ENCODE measurements at regions not wholly inside any gene's neighbourhood (a gene's known extent, or its start where the extent isn't known, plus 50 kb on each side); places are given as distances from the start of the nearest gene placed in this dataset.
"Not testable (repeated sequence)": the region's sequence is repeated elsewhere in the genome, so short reads cannot be mapped to it uniquely, and the experiment has no call there.

- intact Hi-C loops (cut with DNase I; ENCODE audit: low total_unique reads): no loop called here
- TF ChIP-seq CTCF (IDR thresholded peaks at IDR 0.05) (no peak), POLR2A (IDR thresholded peaks at IDR 0.05) (no peak)
- 83 to 85% methylated on average over 2 of the region's 2 CpGs for WGBS, 2 donors
- H3K4me3 ChIP-seq (ENCODE audit: low read depth, poor library complexity, severe bottlenecking): no peak overlapping the region
- DNase-seq (ENCODE audit: low spot score in 2 of 2): no peak
These were observed 139.7 kb upstream of the SVIL start for GRCh38 chr10:29774475-29774874.

DNA sequence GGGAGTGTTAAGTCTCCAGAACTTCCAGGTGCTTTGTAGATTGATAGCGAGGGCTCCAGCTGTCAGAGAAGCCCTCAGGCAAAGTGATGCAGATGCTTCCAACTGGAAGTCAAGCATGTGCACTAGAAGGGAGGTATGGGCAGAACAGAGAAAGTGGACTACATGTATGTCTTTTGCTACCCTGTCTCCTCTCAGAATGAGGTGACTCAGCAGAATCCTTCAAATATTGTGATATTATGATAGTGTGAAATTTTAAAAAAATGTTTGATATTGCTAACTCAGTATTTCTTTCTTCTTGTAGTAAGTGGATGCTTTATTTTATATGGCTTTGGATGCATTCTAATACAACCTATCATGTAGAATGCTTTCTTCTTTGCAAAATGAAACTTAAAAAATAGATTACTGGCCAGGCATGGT lies 138.9 kb upstream of the SVIL start:
- WGBS, 2 donors: 58 to 61% methylated on average over 1 of the region's 1 CpG
- TF ChIP-seq POLR2A (IDR thresholded peaks at IDR 0.05): no peak
- no peak for TF ChIP-seq CTCF (IDR thresholded peaks at IDR 0.05)
- H3K4me3 ChIP-seq (ENCODE audit: low read depth, poor library complexity, severe bottlenecking): no peak overlapping the region
- no peak for DNase-seq (ENCODE audit: low spot score in 2 of 2)
- intact Hi-C loops (cut with DNase I; ENCODE audit: low total_unique reads): no loop called here

- no peak overlapping the region for H3K4me3 ChIP-seq (ENCODE audit: low read depth, poor library complexity, severe bottlenecking)
- no peak for DNase-seq (ENCODE audit: low spot score in 2 of 2)
- intact Hi-C loops (cut with DNase I; ENCODE audit: low total_unique reads): no loop called here
- TF ChIP-seq CTCF (IDR thresholded peaks at IDR 0.05) (no peak), POLR2A (IDR thresholded peaks at IDR 0.05) (no peak)
- 73 to 77% methylated on average over 5 of the region's 5 CpGs for WGBS, 2 donors
These were observed 137.6 kb upstream of the SVIL start for GRCh38 chr10:29772403-29772802.

DNA sequence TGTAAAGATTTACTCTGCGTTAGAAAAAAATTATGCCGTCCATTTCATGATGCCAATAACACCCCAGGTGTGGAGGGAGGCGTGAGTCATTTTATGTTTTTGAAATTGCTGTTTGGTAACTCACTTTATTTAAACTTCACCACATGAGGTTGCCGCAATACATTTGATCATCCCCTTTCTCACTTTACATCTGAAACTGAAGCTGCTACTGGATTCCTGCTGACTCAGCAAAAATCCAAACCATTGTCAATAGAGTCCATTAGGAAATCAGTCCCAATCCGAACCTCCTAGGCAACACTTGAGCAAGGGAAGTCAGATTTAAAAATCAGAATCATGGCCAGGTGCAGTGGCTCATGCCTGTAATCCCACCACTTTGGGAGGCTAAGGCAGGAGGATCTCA lies 136.6 kb upstream of the SVIL start:
- TF ChIP-seq CTCF (IDR thresholded peaks at IDR 0.05): no peak
- no peak for TF ChIP-seq POLR2A (IDR thresholded peaks at IDR 0.05)
- DNase-seq (ENCODE audit: low spot score in 2 of 2): no peak

DNA sequence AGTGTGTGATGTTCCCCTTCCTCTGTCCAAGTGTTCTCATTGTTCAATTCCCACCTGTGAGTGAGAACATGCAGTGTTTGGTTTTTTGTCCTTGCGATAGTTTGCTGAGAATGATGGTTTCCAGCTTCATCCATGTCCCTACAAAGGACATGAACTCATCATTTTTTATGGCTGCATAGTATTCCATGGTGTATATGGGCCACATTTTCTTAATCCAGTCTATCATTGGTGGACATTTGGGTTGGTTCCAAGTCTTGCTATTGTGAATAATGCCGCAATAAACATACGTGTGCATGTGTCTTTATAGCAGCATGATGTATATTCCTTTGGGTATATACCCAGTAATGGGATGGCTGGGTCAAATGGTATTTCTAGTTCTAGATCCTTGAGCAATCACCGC lies 134.5 kb upstream of the SVIL start:
- intact Hi-C loops (cut with DNase I; ENCODE audit: low total_unique reads); DNase-seq (ENCODE audit: low spot score in 2 of 2); H3K4me3 ChIP-seq (ENCODE audit: low read depth, poor library complexity, severe bottlenecking): not testable (repeated sequence)
- WGBS, 2 donors: 95 to 99% methylated on average over 4 of the region's 4 CpGs

More for the DNA sequence above, 136.6 kb upstream of the SVIL start:
- intact Hi-C loops (cut with DNase I; ENCODE audit: low total_unique reads): no loop called here
- no peak overlapping the region for H3K4me3 ChIP-seq (ENCODE audit: low read depth, poor library complexity, severe bottlenecking)
- WGBS, 2 donors: 87 to 95% methylated on average over 5 of the region's 5 CpGs

- TF ChIP-seq POLR2A (IDR thresholded peaks at IDR 0.05): no peak
- no peak for TF ChIP-seq CTCF (IDR thresholded peaks at IDR 0.05)
- 86 to 88% methylated on average over 4 of the region's 4 CpGs for WGBS, 2 donors
- intact Hi-C loops (cut with DNase I; ENCODE audit: low total_unique reads): no loop called here
- no peak overlapping the region for H3K4me3 ChIP-seq (ENCODE audit: low read depth, poor library complexity, severe bottlenecking)
- no peak for DNase-seq (ENCODE audit: low spot score in 2 of 2)
These were observed 133.2 kb upstream of the SVIL start for GRCh38 chr10:29767968-29768367.

Measured in lower leg skin (tissue), 4 donors.